Amniotic epithelial cell (primary cell): ENCODE measurements at regions not wholly inside any gene's neighbourhood (a gene's known extent, or its start where the extent isn't known, plus 50 kb on each side); places are given as distances from the start of the nearest gene placed in this dataset.
"Not testable (repeated sequence)": the region's sequence is repeated elsewhere in the genome, so short reads cannot be mapped to it uniquely, and the experiment has no call there.

ENCODE experiments used
- DNase-seq: peaks from one replicate; pipeline ENCODE4 v3.0.0-alpha.2; 2010; ENCODE audit warnings: low read depth

DNA sequence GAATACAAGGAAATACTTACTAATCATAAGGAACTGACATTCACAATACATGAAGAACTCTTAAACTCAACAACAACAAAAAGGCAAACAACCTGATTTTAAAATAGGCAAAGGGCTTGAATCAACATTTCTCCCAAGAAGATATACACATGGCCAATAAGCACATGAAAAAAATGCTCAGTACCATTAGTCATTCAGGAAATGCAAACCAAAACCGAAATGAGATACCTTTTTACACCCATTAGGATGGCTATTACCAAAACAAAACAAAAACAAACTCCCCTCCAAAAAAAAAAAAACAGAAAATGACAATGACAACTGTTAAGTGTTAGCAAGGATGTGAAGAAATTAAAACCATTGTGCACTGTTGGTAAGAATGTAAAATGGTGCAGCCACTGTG, 104.1 kb upstream of the ZNF462 start:
- no peak for DNase-seq

DNA sequence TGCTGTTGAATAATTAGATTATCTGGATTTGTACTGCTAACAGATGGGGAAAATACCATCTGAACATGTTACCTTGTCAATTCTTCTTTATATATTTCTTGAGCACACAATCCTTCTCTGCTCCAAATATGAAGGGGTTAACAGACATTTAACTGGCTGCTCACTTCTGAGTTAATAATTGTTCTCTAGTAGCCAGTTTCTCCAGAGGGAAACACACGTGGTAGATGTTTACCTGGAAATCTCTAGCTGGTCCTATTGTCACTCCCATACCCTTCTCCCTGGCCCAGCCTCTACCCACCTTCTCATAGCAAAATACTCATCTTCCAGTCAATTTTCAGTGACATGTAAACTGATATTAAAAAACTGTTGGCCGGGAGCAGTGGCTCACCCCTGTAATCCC, 101.5 kb upstream of the ZNF462 start:
- no peak for DNase-seq

DNA sequence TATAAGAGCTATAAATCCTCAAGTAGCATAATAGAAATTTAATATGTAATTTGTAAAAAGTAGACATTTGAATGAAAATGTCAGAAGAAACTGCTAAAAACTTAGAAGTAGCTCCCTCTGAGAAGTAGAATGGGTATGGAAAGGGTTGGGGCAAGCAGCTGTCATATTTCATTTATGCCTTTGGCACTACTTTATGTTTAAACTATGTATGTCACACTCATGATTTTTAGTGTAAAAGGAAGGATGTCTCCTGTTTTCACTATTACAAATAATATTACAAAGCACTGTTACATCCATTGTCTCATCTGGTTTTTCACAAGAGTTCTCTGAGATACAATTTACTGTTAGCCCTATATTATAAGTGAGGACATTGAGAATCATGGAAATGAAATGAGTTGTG, 96.3 kb upstream of the ZNF462 start:
- DNase-seq, result no peak

DNA sequence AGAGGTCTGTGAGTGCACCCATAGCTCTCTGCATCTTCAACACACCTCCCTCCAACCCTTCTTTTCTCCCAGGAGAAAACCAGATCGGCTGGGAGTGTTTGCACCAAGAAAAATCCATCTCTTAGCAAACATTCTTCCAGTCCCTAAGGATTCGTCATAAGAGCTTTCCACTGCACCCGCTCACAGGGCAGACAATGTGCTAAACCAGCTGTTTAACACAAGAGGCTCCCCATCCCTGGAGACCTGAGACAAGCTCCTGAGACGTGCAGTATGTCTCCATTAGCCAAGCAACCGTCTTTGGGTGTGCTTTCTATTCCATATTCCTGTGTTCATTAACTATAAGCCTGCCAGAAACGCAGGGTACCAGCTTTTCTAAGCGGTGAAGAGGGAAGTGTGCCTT, 93.6 kb upstream of the ZNF462 start:
- DNase-seq, result no peak

DNA sequence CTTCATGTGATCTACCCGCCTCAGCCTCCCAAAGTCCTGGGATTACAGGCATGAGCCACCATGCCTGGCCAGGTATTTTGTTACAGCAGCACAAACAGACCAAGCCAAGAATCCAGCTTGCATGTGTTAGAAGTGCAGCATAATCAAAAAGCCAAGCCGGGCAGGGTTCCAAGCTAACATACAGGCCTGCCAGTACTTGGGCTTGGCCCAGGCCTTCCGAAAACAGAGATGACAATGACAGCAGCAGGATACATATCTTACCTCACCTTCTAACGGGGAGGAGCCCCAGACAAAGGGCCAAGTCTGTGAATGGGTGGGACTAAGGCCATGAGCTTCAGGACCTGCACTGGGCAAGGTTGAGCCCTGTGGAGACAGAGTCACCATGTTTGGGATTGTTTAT, 91.4 kb upstream of the ZNF462 start:
- DNase-seq, result no peak

DNA sequence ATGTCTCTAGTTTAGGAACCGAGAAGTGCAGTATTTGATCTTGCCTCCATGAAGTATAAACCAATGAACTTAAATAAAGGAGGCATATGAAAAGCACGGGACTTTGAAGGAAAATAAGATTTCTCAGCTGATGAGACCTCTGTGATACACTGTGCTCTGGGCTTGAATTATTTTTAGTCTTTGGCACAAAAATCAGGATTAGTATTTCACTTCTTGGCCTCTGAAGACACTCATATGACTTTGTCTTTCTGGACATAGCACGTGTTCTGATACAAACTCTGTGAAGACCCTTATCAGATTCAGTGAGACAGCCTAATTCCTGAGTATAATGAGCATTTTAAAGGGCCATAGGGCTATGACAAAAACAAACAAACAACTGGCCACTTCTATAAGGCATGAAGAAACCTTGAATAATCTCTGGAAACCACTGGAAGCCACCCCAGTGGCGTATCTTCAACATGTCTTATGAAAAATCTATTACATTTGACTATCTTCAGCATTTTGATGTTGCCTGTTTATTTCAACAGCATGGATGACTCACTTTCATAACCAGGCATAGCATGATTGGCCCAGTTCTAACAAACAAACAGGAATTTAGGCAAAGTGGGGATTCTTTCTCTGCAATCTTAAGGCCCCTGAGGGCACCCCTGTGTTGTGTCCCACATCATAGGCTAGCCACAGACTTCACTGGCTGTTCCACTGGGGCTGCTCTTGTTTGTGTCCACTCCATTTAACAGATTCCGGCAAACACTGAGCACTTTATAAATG, 90.3 kb upstream of the ZNF462 start:
- peak; percentile 83 for DNase-seq

DNA sequence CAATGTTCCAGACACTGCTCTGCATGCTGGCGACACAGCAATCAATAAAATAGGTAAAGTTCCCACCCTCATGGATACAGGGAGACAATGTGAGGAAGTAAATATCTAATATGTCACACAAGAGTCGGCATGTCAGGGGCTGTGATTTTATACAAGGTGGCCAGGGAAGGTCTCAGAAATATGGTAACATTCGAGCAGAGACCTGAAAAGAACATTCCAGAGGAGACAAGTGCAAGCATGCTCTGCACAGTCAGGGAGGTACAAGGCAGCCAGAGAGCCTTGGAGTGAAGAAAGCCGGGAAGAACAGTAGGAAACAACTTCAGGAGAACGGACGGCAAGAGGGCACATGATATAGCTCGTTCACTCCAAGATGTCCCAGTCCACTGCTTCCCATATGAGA, 89.2 kb upstream of the ZNF462 start:
- no peak for DNase-seq

DNA sequence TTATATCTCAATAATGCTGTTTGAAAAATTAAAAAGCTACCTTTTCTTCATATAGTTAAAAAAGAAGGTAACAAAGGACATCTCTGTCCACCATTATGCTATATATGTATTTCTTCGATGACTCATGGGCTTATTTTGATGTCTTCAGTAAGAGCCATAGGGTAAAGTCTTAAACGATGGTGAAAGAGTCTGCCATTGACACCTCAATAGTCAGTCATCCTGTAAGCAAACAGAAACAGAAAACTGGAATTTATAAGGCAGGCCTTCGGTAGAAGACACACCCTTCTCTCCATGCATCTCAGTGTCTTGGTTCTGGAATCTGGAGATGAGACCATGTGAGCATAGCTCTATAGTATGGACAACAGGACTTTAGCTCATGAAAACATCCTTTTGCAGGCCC, 87.0 kb upstream of the ZNF462 start:
- no peak for DNase-seq

DNA sequence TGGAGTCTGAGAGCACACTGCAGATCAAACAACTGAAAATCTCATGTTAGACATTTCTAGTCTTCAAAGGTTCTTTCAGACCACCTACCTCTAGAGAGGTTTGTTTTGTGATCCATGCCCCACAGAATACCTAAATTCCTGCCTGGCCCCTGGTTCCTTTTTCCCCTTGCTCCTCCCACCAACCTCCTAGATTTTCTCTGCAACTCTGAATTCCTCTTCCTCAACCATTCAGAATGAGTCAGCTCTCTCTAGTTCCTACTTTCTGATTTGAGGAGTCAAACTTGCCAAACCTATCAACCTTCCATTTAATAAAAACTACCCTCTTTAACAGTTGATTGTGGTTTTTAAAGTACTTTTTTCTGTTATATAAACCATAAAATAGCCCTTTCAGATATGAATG, 83.2 kb upstream of the ZNF462 start:
- DNase-seq, result no peak

DNA sequence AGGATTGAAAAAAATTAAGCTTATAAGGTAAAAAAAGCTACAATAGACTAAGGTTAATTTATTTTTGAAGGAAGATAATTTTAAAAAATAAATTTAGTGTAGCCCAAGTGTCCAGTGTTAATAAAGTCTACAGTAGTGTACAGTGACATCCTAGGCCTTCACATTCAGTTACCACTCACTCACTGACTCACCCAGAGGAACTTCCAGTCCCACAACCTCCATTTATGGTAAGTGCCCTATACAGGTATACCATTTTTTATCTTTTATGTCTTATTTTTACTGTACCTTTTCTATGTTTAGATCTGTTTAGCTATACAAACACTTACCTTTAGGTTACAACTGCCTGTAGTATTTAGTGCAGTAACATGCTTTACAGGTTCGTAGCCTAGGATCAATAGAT, 79.8 kb upstream of the ZNF462 start:
- DNase-seq, result no peak

DNA sequence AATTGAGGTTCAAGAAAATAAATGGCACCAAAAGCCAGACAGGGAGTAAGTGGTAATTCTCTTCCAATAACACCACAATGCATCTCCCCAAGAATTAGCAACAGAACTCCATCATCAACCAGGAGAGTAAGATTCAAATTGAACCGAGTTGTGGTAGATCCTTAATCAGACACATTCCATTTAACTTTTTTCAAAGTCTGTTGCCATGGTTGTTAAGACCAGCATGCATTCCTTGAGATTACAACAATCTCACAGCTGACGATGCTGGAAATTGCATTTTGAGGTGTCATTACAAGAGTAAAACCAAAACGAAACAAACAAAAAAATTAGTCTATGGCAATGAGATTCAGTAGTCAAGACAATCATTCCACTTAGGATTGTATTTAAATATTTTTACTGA, 78.9 kb upstream of the ZNF462 start:
- DNase-seq, result peak; percentile 92

DNA sequence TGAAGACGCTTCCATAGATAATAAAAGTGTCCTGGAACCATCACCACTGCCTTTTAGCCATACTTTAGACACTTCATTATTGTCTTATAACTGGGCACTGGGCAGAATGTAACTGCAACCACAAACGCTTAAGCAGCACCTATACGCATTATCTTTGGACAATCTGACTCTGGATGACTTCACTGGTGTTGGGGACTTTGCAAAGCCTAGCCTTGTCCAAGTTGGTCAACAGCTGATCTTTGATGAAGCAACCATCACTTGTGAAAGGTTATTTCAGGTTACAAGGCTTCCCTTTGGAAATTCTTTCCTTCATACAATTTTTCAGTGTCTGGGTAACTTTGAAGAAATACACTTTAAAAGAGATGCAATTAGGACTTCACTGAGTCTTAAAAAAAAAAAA, 77.8 kb upstream of the ZNF462 start:
- DNase-seq, result peak; percentile 22

DNA sequence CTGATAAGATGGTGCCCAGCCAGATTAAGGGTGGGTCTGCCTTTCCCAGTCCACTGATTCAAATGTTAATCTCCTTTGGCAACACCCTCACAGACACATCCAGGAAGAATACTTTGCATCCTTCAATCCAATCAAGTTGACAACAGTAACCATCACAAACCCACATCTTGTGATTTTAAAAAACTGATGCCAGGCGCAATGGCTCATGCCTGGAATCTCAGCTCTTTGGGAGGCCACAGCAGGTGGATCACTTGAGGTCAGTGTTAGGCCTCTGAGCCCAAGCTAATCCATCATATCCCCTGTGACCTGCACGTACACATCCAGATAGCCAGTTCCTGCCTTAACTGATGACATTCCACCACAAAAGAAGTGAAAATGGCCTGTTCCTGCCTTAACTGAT, 74.9 kb upstream of the ZNF462 start:
- not testable (repeated sequence) for DNase-seq

DNA sequence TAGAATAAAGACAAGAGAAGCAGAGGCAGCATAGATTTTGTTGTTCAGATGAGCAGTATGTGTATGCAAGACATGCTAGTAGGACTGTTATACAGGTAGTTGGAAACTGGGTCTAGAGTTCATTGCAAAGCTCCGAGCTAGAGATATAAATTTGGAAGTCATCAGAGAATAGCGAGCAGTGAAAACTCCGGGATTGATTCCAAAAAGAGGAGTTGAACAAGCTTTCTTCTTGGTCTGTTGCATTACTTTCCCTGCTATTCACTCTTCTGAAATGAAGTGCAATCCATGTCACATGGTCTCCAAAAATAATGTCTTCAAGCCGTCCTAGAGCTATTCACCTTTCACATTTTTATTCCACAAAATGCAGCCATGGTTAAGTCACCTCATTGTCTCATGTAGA, 67.9 kb upstream of the ZNF462 start:
- DNase-seq, result no peak

DNA sequence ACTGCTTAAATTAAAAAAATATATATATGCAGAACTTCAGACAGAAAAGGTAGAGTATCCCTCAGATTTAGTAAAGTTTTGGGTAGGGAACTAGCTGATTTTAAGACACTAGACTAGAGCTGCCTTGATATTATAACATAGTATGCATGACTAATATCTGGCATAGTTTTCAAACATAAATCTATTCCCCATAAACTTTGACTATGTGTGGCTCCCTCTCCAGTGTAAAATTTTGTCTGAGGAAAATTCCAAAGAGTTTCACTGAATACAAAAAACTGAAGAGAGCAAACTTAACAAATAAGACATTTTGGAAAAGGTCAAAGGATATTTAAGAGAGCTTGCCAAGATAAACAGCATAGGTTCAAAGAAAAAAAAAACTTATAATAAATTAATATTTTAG, 66.2 kb upstream of the ZNF462 start:
- no peak for DNase-seq

DNA sequence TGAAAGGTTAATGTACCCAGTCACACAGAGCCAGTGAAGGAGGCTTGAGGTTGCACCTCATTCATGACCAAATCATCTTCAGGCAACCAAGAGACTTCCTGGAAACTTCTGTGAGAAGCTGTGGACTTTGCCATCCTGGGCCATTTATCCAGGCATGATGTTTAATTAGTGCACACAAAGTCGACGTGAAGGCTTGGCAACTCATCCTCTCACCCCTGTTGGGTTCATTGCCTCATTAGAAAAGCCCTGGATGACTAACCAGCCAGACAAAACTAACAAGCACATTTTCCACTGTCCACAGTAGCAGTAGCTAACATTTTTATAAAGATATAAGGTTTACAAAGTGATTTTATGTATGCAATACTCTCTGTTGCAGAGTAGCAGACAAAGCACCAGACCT, 65.7 kb upstream of the ZNF462 start:
- DNase-seq, result no peak

DNA sequence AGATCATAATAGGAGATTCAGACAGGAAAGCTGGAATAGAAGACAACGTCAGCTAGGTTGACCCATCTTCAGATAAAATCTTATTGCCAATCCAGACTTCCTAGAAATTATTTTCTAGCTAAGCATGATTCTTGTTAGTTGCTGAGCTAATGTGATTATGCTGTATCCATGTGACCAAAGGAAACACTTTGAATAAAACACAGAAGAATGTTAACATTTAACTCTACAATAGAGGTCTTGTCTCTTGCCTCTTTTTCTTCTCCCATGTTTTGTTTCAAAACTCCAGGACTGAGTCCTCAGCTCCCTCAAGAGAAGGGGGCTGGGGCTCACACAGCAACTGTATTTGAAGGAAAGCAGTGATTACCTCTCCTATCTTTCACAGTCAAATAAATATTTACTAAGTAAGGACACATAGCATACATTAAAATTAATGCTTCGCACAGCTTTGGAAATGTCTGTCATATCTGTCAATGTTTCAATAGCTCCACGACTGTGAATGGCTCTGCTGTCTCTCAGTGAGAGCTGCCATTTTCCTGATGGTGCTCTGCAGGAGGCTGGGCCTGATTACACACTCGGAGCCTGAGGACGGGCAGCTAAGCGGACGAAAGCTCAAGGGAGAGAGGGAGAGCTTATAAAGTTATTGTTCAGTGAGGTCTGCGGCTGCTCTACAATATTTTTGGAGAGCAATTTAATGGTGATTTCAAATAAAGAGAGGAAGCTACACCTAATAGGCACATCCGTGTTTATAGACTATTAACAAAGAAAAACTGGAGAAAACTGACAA, 64.8 kb upstream of the ZNF462 start:
- DNase-seq, result no peak

DNA sequence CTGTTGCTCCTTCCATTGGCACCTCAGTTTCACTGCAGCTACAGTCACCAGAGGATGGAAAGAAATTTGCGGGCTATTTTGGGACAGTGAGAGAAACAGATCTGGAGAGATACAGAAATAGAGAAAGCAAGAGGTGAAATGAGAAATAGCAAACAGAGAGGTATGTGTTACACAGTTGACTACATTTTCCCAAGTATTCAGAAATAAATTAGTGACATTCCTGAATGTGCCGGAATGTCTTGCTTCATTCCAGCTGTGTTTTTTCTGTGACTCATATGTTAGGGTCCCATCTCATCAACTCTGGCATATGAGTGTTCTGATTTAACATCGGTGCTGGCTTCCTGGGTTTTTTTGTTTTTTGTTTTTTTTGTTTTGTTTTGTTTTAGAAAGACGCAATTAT, 63.8 kb upstream of the ZNF462 start:
- DNase-seq, result peak; percentile 84

DNA sequence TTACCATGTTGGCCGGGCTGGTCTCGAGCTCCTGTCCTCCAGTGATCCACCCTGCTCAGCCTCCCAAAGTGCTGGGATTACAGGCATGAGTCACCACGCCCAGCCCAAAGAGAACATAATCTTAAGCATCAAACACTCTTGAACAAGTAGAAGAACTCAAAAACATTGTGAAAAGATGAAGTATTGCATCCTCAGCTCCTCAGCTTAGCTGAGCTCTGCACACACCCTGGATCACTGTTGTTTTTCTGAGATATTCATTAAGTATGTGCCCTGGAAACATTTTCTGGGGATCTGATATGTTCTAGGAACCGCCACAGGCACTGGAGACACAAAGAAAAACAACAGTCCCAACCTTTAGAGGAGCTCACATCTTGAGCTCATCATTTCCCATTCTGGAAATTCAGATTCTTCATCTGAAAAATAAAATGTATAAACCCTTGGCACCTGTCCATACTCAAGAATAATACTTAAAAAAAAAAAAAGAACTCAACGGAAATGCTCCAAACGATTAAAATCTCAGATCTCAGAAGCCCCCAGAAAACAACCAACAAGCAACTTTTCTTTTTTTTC, 62.2 kb upstream of the ZNF462 start:
- peak; percentile 26 for DNase-seq

DNA sequence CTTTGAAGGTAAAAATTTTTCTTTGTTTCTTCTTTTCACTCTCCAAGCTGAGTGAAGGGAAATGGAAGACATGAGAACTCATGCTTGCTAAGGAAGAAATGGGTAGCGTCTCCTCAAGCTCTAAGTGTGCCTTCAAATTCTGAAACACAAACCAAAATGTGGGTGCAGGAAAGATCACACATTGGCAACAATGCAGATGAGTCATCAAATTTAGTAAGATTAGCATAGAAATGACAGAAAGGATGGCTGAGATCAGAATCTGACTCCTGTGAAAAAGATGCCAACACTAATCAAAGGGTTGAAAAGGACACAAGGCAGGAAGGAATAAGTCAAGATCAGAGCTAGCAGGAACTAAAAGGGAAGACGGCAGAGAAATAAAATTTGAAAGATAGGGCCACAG, 61.1 kb upstream of the ZNF462 start:
- DNase-seq, result no peak
